HEK293T (cell line): ENCODE measurements at regions not wholly inside any gene's neighbourhood (a gene's known extent, or its start where the extent isn't known, plus 50 kb on each side); places are given as distances from the start of the nearest gene placed in this dataset.

Source experiments
- CTCF ChIA-PET: fragments of 350-600 bp; formaldehyde crosslinking; extraction: SDS; loops from one replicate; lab custom pipeline; 2021; ENCODE audit warnings: antibody characterized with exemption, inconsistent platforms; lab: Yijun Ruan, JAX
- POLR2A ChIA-PET: fragments of 350-600 bp; formaldehyde crosslinking; extraction: SDS; loops from one replicate; lab custom pipeline; 2020; ENCODE audit warnings: antibody characterized with exemption, inconsistent platforms; lab: Yijun Ruan, JAX
- DNase-seq: peaks from one replicate; pipeline ENCODE4 v3.0.0; 2012; ENCODE audit warnings: mixed read lengths; ENCODE audit errors: extremely low spot score
- ARNT ChIP-seq: fragments of 450-650 bp; IDR thresholded peaks from 2 replicates; pipeline ENCODE4 v1.6.1; 2017; ENCODE audit warnings: mild to moderate bottlenecking
- BHLHE40 ChIP-seq: fragments of 450-650 bp; IDR thresholded peaks from 2 replicates; pipeline ENCODE4 v1.6.1; 2016; ENCODE audit warnings: mild to moderate bottlenecking, moderate library complexity, borderline replicate concordance
- CTBP1 ChIP-seq: fragments of 450-650 bp; IDR thresholded peaks from 2 replicates; pipeline ENCODE4 v1.6.1; 2016; ENCODE audit warnings: borderline replicate concordance
- ELF4 ChIP-seq: fragments of 450-650 bp; IDR thresholded peaks from 2 replicates; pipeline ENCODE4 v1.6.1; 2017; ENCODE audit warnings: antibody characterized with exemption
- FOXA1 ChIP-seq: fragments of 450-650 bp; IDR thresholded peaks from 2 replicates; pipeline ENCODE4 v1.6.1; 2016; ENCODE audit warnings: mild to moderate bottlenecking
- FOXK2 ChIP-seq: fragments of 450-650 bp; IDR thresholded peaks from 2 replicates; pipeline ENCODE4 v1.6.1; 2016; ENCODE audit warnings: mild to moderate bottlenecking
- FOXM1 ChIP-seq: fragments of 450-650 bp; IDR thresholded peaks from 2 replicates; pipeline ENCODE4 v1.6.1; 2017; ENCODE audit warnings: mild to moderate bottlenecking, borderline replicate concordance
- HDGF ChIP-seq: fragments of 450-650 bp; IDR thresholded peaks from 2 replicates; pipeline ENCODE4 v1.6.1; 2017; ENCODE audit warnings: antibody characterized with exemption, borderline replicate concordance
- L3MBTL2 ChIP-seq: fragments of 450-650 bp; conservative IDR thresholded peaks from 2 replicates; pipeline ENCODE4 v1.6.1; 2016; ENCODE audit warnings: mild to moderate bottlenecking
- LEF1 ChIP-seq: fragments of 450-650 bp; IDR thresholded peaks from 2 replicates; pipeline ENCODE4 v1.6.1; 2017; ENCODE audit warnings: mild to moderate bottlenecking, borderline replicate concordance
- NFRKB ChIP-seq: fragments of 450-650 bp; IDR thresholded peaks from 2 replicates; pipeline ENCODE4 v1.6.1; 2016; ENCODE audit warnings: mild to moderate bottlenecking, moderate library complexity
- SP1 ChIP-seq: fragments of 450-650 bp; IDR thresholded peaks from 2 replicates; pipeline ENCODE4 v1.6.1; 2017
- SUZ12 ChIP-seq: fragments of 450-650 bp; IDR thresholded peaks from 2 replicates; pipeline ENCODE4 v1.6.1; 2016; ENCODE audit warnings: mild to moderate bottlenecking
- TARDBP ChIP-seq: fragments of 450-650 bp; IDR thresholded peaks from 2 replicates; pipeline ENCODE4 v1.6.1; 2016
- ZNF384 ChIP-seq: fragments of 450-650 bp; IDR thresholded peaks from 2 replicates; pipeline ENCODE4 v1.6.1; 2016
- TF ChIP-seq, protein P1 (sequence below): fragments of 450-650 bp; IDR thresholded peaks from 2 replicates; pipeline ENCODE4 v1.6.1; 2016

DNA sequence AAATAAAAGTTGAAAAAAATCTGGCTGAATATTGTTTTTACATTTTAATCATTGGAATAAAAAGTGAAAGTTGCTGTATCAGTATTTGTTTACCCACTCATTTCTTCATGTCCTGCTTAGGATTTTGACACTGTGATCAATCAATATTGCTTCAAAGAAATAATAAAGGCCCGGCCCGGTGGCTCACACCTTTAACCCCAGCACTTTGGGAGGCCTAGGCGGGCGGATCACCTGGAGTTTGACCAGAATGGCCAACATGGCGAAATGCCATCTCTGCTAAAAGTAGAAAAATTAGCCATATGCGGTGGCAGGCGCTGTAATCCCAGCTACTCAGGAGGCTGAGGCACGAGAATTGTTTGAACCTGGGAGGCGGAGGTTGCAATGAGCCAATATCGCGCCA is 93.7 kb upstream of the CTNND2 start:
- POLR2A ChIA-PET = no interaction called here

GRCh38 chr5:11992518-11992917 is 88.3 kb upstream of the CTNND2 start:
- no peak for TF ChIP-seq HDGF
- TF ChIP-seq ZNF384 = no peak
- TF ChIP-seq TARDBP = no peak
- TF ChIP-seq CTBP1 = no peak
- no peak for TF ChIP-seq SUZ12
- no peak for TF ChIP-seq NFRKB
- TF ChIP-seq SP1 = no peak
- TF ChIP-seq FOXA1 = no peak
- no peak for TF ChIP-seq BHLHE40
- no peak for TF ChIP-seq FOXM1
- TF ChIP-seq FOXK2 = no peak
- no peak for TF ChIP-seq ELF4
- TF ChIP-seq LEF1 = no peak
- TF ChIP-seq, protein P1, sequence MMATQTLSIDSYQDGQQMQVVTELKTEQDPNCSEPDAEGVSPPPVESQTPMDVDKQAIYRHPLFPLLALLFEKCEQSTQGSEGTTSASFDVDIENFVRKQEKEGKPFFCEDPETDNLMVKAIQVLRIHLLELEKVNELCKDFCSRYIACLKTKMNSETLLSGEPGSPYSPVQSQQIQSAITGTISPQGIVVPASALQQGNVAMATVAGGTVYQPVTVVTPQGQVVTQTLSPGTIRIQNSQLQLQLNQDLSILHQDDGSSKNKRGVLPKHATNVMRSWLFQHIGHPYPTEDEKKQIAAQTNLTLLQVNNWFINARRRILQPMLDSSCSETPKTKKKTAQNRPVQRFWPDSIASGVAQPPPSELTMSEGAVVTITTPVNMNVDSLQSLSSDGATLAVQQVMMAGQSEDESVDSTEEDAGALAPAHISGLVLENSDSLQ = no peak
- DNase-seq = no peak
- ChIA-PET POLR2A (no interaction called here), CTCF (no interaction called here)

More for the DNA sequence above, 93.7 kb upstream of the CTNND2 start:
- CTCF ChIA-PET = no interaction called here
- no peak for TF ChIP-seq FOXA1
- TF ChIP-seq ZNF384 = no peak
- TF ChIP-seq BHLHE40 = no peak
- TF ChIP-seq FOXK2 = no peak
- no peak for TF ChIP-seq SP1
- TF ChIP-seq, protein P1 = no peak
- no peak for TF ChIP-seq NFRKB
- no peak for TF ChIP-seq ELF4
- no peak for TF ChIP-seq TARDBP
- TF ChIP-seq HDGF = no peak
- TF ChIP-seq ARNT = no peak
- TF ChIP-seq FOXM1 = no peak
- no peak for TF ChIP-seq CTBP1
- no peak for TF ChIP-seq L3MBTL2
- TF ChIP-seq LEF1 = no peak
- TF ChIP-seq SUZ12 = no peak
- no peak for DNase-seq

GRCh38 chr5:11985993-11986392 is 81.7 kb upstream of the CTNND2 start:
- ChIA-PET POLR2A (no interaction called here), CTCF (no interaction called here)
- DNase-seq = no peak
- TF ChIP-seq CTBP1 (no peak), NFRKB (no peak), TARDBP (no peak), ZNF384 (no peak), HDGF (no peak), LEF1 (no peak), ELF4 (no peak), SUZ12 (no peak), FOXM1 (no peak), FOXA1 (no peak), BHLHE40 (no peak), FOXK2 (no peak), SP1 (no peak), ARNT (no peak), L3MBTL2 (no peak)
- TF ChIP-seq, protein P1 = no peak

- TF ChIP-seq TARDBP (no peak), NFRKB (no peak), FOXM1 (no peak), FOXA1 (no peak), LEF1 (no peak), CTBP1 (no peak), ELF4 (no peak), FOXK2 (no peak), SP1 (no peak), L3MBTL2 (no peak), BHLHE40 (no peak), HDGF (no peak), ZNF384 (no peak), ARNT (no peak), SUZ12 (no peak)
- TF ChIP-seq, protein P1 = no peak
- ChIA-PET CTCF (no interaction called here), POLR2A (no interaction called here)
- no peak for DNase-seq
These were observed 80.0 kb upstream of the CTNND2 start for GRCh38 chr5:11984196-11984595.

DNA sequence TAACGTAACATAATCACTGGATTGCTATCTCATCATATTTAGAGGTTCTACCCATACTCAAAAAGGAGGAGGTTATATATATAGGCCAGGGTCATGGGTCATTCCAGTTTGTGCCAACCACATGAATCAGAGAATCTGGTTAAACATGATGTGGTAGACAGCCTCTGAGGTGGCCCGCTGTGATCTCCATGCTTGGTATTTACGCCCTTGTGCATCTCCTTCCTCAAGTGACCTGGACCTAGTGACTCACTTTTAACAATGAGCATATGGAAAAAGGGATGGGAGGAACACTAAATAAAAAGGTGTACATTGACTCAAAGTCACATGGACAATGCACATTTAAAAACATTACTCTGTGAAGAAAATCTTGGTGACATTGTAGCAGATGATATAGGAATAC is 77.7 kb upstream of the CTNND2 start:
- POLR2A ChIA-PET = no interaction called here
- TF ChIP-seq ARNT = no peak
- no peak for TF ChIP-seq HDGF
- no peak for TF ChIP-seq ZNF384
- no peak for TF ChIP-seq FOXK2
- no peak for TF ChIP-seq NFRKB
- no peak for TF ChIP-seq L3MBTL2
- no peak for TF ChIP-seq SP1
- TF ChIP-seq FOXM1 = no peak
- no peak for TF ChIP-seq ELF4
- TF ChIP-seq CTBP1 = no peak
- TF ChIP-seq, protein P1 = no peak
- no peak for TF ChIP-seq SUZ12
- DNase-seq = no peak
- CTCF ChIA-PET = no interaction called here
